HPDE6-E6E7 (cell line): ENCODE measurements at regions not wholly inside any gene's neighbourhood (a gene's known extent, or its start where the extent isn't known, plus 50 kb on each side); places are given as distances from the start of the nearest gene placed in this dataset.
"Not testable (repeated sequence)": the region's sequence is repeated elsewhere in the genome, so short reads cannot be mapped to it uniquely, and the experiment has no call there.

Experiments used
- DNase-seq: peaks from one replicate; pipeline ENCODE4 v3.0.0; 2011; ENCODE audit warnings: missing footprints; ENCODE audit errors: extremely low spot score

- DNase-seq, result not testable (repeated sequence)
Measured at GRCh38 chr4:22630161-22630975, 62.4 kb upstream of the GBA3 start.

- not testable (repeated sequence) for DNase-seq
Measured at GRCh38 chr4:22631167-22631566, 61.6 kb upstream of the GBA3 start.

- no peak for DNase-seq
Measured at GRCh38 chr4:22634541-22635181, 58.1 kb upstream of the GBA3 start.

GRCh38 chr4:22635182-22635549 lies 57.6 kb upstream of the GBA3 start:
- DNase-seq, result not testable (repeated sequence)

- no peak for DNase-seq
Measured at GRCh38 chr4:22635692-22636091, 57.0 kb upstream of the GBA3 start.

- DNase-seq, result no peak
Measured at GRCh38 chr4:22637306-22637705, 55.4 kb upstream of the GBA3 start.
